GM18858 (cell line): ENCODE measurements at regions not wholly inside any gene's neighbourhood (a gene's known extent, or its start where the extent isn't known, plus 50 kb on each side); places are given as distances from the start of the nearest gene placed in this dataset.
"Not testable (repeated sequence)": the region's sequence is repeated elsewhere in the genome, so short reads cannot be mapped to it uniquely, and the experiment has no call there.

Source experiments
- ATAC-seq: cut with Tn5 transposase; IDR thresholded peaks from one replicate; pipeline ENCODE4 v1.9.1; 2021; ENCODE audit not compliant: unreplicated experiment

- ATAC-seq = no peak
These were observed 92.9 kb upstream of the DIO2 start for GRCh38 chr14:80304125-80304766.

- ATAC-seq = no peak
These were observed 89.0 kb upstream of the DIO2 start for GRCh38 chr14:80300351-80300750.

- no peak for ATAC-seq
These were observed 87.2 kb upstream of the DIO2 start for GRCh38 chr14:80298491-80299017.

GRCh38 chr14:80291101-80291500 is 79.8 kb upstream of the DIO2 start:
- no peak for ATAC-seq

GRCh38 chr14:80286744-80287143 is 75.4 kb upstream of the DIO2 start:
- ATAC-seq = not testable (repeated sequence)

GRCh38 chr14:80278293-80279023 is 67.2 kb upstream of the DIO2 start:
- no peak for ATAC-seq

- ATAC-seq = no peak
These were observed 64.0 kb upstream of the DIO2 start for GRCh38 chr14:80275208-80275850.

- ATAC-seq = not testable (repeated sequence)
These were observed 63.0 kb upstream of the DIO2 start for GRCh38 chr14:80274310-80274709.

- ATAC-seq = no peak
These were observed 60.1 kb upstream of the DIO2 start for GRCh38 chr14:80271389-80271788.

- no peak for ATAC-seq
These were observed 58.1 kb upstream of the DIO2 start for GRCh38 chr14:80269353-80269925.

- ATAC-seq = no peak
These were observed 55.6 kb upstream of the DIO2 start for GRCh38 chr14:80266930-80267329.

GRCh38 chr14:80264702-80265101 is 53.4 kb upstream of the DIO2 start:
- no peak for ATAC-seq
